K562 (cell line): ENCODE measurements at regions not wholly inside any gene's neighbourhood (a gene's known extent, or its start where the extent isn't known, plus 50 kb on each side); places are given as distances from the start of the nearest gene placed in this dataset.

Experiments
- ATAC-seq: fragments of 200-7000 bp; cut with Tn5 transposase; 3 replicates; pipeline ENCODE4 v1.9.1; 2020; ENCODE audit warnings: moderate library complexity
- BruUV-seq: library from RNA; stranded (reverse); fragments of 400-500 nt; replicated peaks from 2 replicates; lab custom pipeline; 2021; lab: Mats Ljungman, UMichigan
- CTCF ChIA-PET: fragments of 300-600 bp; formaldehyde crosslinking; extraction: SDS; loops from one replicate; lab custom pipeline; 2021; ENCODE audit warnings: low intra/inter-chr PET ratio; lab: Yijun Ruan, JAX
- POLR2A ChIA-PET: fragments of 300-600, 350-650 bp; sonication (Branson Sonifier 250); formaldehyde crosslinking; extraction: SDS; loops from one replicate; lab custom pipeline; 2021; ENCODE audit warnings: antibody characterized with exemption, inconsistent platforms; lab: Yijun Ruan, JAX
- DNase-seq, 4 experiments: peaks; one replicate each; pipeline versions ENCODE4 v3.0.0 to v3.0.0-alpha.2; 2011 to 2018; ENCODE audit warnings: low spot score in 3 of 4, mixed read lengths in 3 of 4; ENCODE audit errors: extremely low read depth in 1 of 4
- FAIRE-seq: peaks from 2 replicates; lab custom pipeline; 2011; peaks lifted over from hg19 to GRCh38; lab: Jason Lieb, UNC
- H2AFZ ChIP-seq: 2 replicates; pipeline ENCODE4 v1.6.0; 2011; ENCODE audit warnings: low read depth, low read length, control low read depth, inconsistent platforms
- H3K27ac ChIP-seq: fragments of 200-600 bp; 3 replicates; pipeline ENCODE4 v1.8.0; 2011; ENCODE audit warnings: low read depth, mild to moderate bottlenecking, control low read depth, inconsistent platforms, low read length, moderate library complexity, mixed read lengths; ENCODE audit errors: extremely low read depth
- H3K27me3 ChIP-seq, 2 experiments: fragments of 300-600 bp in 1 of 2; 2 replicates in 1 of 2; 3 replicates in 1 of 2; pipeline versions ENCODE4 v1.6.0 to v1.8.0; 2011; ENCODE audit warnings: inconsistent platforms in 2 of 2, low read length in 2 of 2, mild to moderate bottlenecking in 1 of 2, mixed read lengths in 1 of 2, moderate library complexity in 1 of 2; ENCODE audit not compliant: control insufficient read depth in 2 of 2, insufficient read depth in 2 of 2
- H3K36me3 ChIP-seq: fragments of 300-600 bp; 3 replicates; pipeline ENCODE4 v1.8.0; 2011; ENCODE audit warnings: mild to moderate bottlenecking, low read length, inconsistent platforms; ENCODE audit not compliant: control insufficient read depth, insufficient read depth
- H3K4me1 ChIP-seq, 2 experiments: fragments of 200-600 bp in 1 of 2; replicated peaks in 1 of 2; 2 replicates in 1 of 2; 3 replicates in 1 of 2; pipeline versions ENCODE4 v1.5.1 to v1.8.0; 2011; ENCODE audit warnings: inconsistent platforms in 2 of 2, low read length in 2 of 2, mild to moderate bottlenecking in 1 of 2, mixed read lengths in 1 of 2, moderate library complexity in 1 of 2; ENCODE audit not compliant: control insufficient read depth in 2 of 2, insufficient read depth in 2 of 2
- H3K4me2 ChIP-seq: 2 replicates; pipeline ENCODE4 v1.6.1; 2011; ENCODE audit warnings: low read length, control low read depth, inconsistent platforms, mixed read lengths; ENCODE audit not compliant: insufficient read depth
- H3K4me3 ChIP-seq: fragments of 200-600 bp; sonication (generic), shearing (Covaris generic); 2 replicates; pipeline ENCODE4 v1.5.1; 2016; ENCODE audit warnings: control low read depth, inconsistent platforms
- H3K79me2 ChIP-seq: fragments of 200-600 bp; 3 replicates; pipeline ENCODE4 v1.8.0; 2011; ENCODE audit warnings: low read length, inconsistent platforms; ENCODE audit not compliant: control insufficient read depth, insufficient read depth
- H3K9ac ChIP-seq, 2 experiments: 2 replicates each; pipeline versions ENCODE4 v1.6.0 to v1.6.1; 2011; ENCODE audit warnings: low read depth in 2 of 2, low read length in 2 of 2, control low read depth in 1 of 2, inconsistent platforms in 1 of 2, mild to moderate bottlenecking in 1 of 2, mixed read lengths in 1 of 2; ENCODE audit not compliant: insufficient read depth in 1 of 2
- H3K9me1 ChIP-seq: one replicate; pipeline ENCODE4 v1.6.0; 2011; ENCODE audit warnings: inconsistent platforms, mild to moderate bottlenecking, low read length, moderate library complexity; ENCODE audit not compliant: control insufficient read depth, insufficient read depth
- H3K9me3 ChIP-seq: replicated peaks from 2 replicates; pipeline ENCODE4 v1.5.1; 2011; ENCODE audit warnings: low read depth, low read length, inconsistent platforms; ENCODE audit not compliant: control insufficient read depth, insufficient read depth
- H4K20me1 ChIP-seq: replicated peaks from 2 replicates; pipeline ENCODE4 v1.6.1; 2011; ENCODE audit warnings: low read length, inconsistent platforms, mixed read lengths; ENCODE audit not compliant: control insufficient read depth, insufficient read depth
- ASH1L ChIP-seq: fragments of 450-650 bp; IDR thresholded peaks from 2 replicates; pipeline ENCODE4 v1.6.1; 2018; ENCODE audit warnings: borderline replicate concordance, mild to moderate bottlenecking, low read depth; ENCODE audit not compliant: partially characterized antibody
- BRCA1 ChIP-seq, 2 experiments: fragments of 450-650 bp in 1 of 2; sonication (generic) in 1 of 2; formaldehyde crosslinking in 1 of 2; IDR thresholded peaks; 2 replicates each; pipeline versions ENCODE4 v1.5.0 to v1.6.1; 2017 to 2020; ENCODE audit warnings: mild to moderate bottlenecking in 1 of 2, missing genetic modification reagents in 1 of 2
- CAMTA2 ChIP-seq: fragments of 250-450 bp; sonication (Bioruptor Pico); conservative IDR thresholded peaks from 2 replicates; pipeline ENCODE4 v1.5.1; 2022
- CBX1 ChIP-seq: sonication (generic); IDR thresholded peaks from 2 replicates; pipeline ENCODE4 v1.6.1; 2016; ENCODE audit warnings: antibody characterized with exemption, low read depth, mild to moderate bottlenecking
- KLF13 ChIP-seq: fragments of 450-650 bp; IDR thresholded peaks from 2 replicates; pipeline ENCODE4 v1.6.1; 2016; ENCODE audit warnings: missing genetic modification characterization, low read depth, mild to moderate bottlenecking, missing compliant biosample characterization, moderate library complexity, borderline replicate concordance
- MECOM ChIP-seq: fragments of 250-450 bp; sonication (Bioruptor Pico); IDR thresholded peaks from 2 replicates; pipeline ENCODE4 v1.8.0; 2022; ENCODE audit warnings: inconsistent platforms
- NCOA6 ChIP-seq: fragments of 450-650 bp; IDR thresholded peaks from 2 replicates; pipeline ENCODE4 v1.6.1; 2017; ENCODE audit warnings: mild to moderate bottlenecking
- NR2C1 ChIP-seq, 2 experiments: fragments of 450-650 bp; IDR thresholded peaks; 2 replicates each; pipeline ENCODE4 v1.6.1; 2017; ENCODE audit warnings: mild to moderate bottlenecking in 2 of 2, antibody characterized with exemption in 1 of 2, inconsistent platforms in 1 of 2, missing compliant biosample characterization in 1 of 2, missing genetic modification characterization in 1 of 2
- PHF21A ChIP-seq: fragments of 450-650 bp; IDR thresholded peaks from 2 replicates; pipeline ENCODE4 v1.6.1; 2017; ENCODE audit warnings: low read depth, borderline replicate concordance
- ZC3H8 ChIP-seq: fragments of 450-650 bp; IDR thresholded peaks from 2 replicates; pipeline ENCODE4 v1.6.1; 2017
- WGBS: fragments of 100-300 bp; shearing (Covaris generic); methylation state at CpG from one replicate; pipeline ENCODE4 v1.1.6; 2016; ENCODE audit warnings: low coverage, mixed read lengths; ENCODE audit not compliant: insufficient coverage; ENCODE audit errors: missing lambda C conversion rate; 5-methylcytosine and 5-hydroxymethylcytosine counted together
- in situ Hi-C: fragments of 300-500 bp; cut with MboI; formaldehyde crosslinking; loops from 4 replicates; pipeline ENCODE4 v1.15.0; 2018; ENCODE audit warnings: inconsistent platforms, mixed read lengths
- intact Hi-C: fragments of 100-400 bp; cut with micrococcal nuclease; formaldehyde crosslinking; loops from 2 replicates; pipeline ENCODE4 v1.14.2; 2022
- TF ChIP-seq, protein P1 (sequence below): fragments of 450-650 bp; IDR thresholded peaks from 2 replicates; pipeline ENCODE4 v1.6.1; 2018; ENCODE audit warnings: mild to moderate bottlenecking, low read depth; ENCODE audit not compliant: partially characterized antibody
- TF ChIP-seq, protein P2 (sequence below): fragments of 450-650 bp; IDR thresholded peaks from 2 replicates; pipeline ENCODE4 v1.6.1; 2016; ENCODE audit warnings: borderline replicate concordance
- TF ChIP-seq, protein P3 (sequence below): fragments of 250-450 bp; sonication (Bioruptor Pico); IDR thresholded peaks from 2 replicates; pipeline ENCODE4 v1.4.0; 2020; ENCODE audit warnings: mild to moderate bottlenecking, moderate library complexity, borderline replicate concordance
- TF ChIP-seq, protein P4 (sequence below): sonication (generic); formaldehyde crosslinking; IDR thresholded peaks from 2 replicates; pipeline ENCODE4 v1.8.1; 2023; ENCODE audit warnings: mild to moderate bottlenecking, missing genetic modification reagents

DNA sequence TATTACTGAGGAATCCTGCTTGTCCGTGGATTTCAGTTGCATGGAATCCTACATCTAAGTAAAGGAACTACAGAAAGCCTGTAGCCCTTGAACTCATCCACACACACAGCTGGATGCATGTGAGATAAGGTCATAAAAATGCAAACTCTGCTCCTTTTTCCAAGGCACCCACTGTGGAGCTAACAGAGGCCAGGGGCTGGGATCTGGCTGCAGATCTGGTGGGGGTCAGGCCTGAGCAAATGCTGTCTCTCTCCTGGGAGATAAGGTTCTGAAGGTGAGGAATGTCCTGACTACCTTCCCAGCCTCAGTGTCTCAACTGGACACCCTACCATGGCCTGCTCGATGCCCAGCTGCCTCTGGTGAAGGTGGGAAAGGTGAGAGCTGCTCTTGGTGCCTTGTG lies 321.5 kb downstream of the LRFN2 start:
- Histone ChIP-seq H3K4me1 (no peaks in the 10 kb centered on the region), H3K79me2 (no peaks in the 10 kb centered on the region), H2AFZ (no peak overlapping the region), H3K9me1 (no peaks in the 10 kb centered on the region), H4K20me1 (no peaks in the 10 kb centered on the region; the same call in 1 of the 2 replicates), H3K4me2 (no peak overlapping the region), H3K4me3 (no peak overlapping the region), H3K9ac (no peak overlapping the region), H3K27ac (no peak overlapping the region), H3K36me3 (no peaks in the 10 kb centered on the region), H3K27me3 (peaks cover 3 to 7% of the 10 kb centered on the region in 2 experiments; a peak in 1 of 5 replicates), H3K9me3 (no peaks in the 10 kb centered on the region)
- POLR2A ChIA-PET = no interaction called here
- in situ Hi-C loops (no loop called here), intact Hi-C loops (no loop called here)
- CTCF ChIA-PET = no interaction called here
- no peak for ATAC-seq
- WGBS = 0% methylated on average over 2 of the region's 2 CpGs
- BruUV-seq = no TSS peak
- no peak for FAIRE-seq
- no peak for DNase-seq
- TF ChIP-seq, protein P1, sequence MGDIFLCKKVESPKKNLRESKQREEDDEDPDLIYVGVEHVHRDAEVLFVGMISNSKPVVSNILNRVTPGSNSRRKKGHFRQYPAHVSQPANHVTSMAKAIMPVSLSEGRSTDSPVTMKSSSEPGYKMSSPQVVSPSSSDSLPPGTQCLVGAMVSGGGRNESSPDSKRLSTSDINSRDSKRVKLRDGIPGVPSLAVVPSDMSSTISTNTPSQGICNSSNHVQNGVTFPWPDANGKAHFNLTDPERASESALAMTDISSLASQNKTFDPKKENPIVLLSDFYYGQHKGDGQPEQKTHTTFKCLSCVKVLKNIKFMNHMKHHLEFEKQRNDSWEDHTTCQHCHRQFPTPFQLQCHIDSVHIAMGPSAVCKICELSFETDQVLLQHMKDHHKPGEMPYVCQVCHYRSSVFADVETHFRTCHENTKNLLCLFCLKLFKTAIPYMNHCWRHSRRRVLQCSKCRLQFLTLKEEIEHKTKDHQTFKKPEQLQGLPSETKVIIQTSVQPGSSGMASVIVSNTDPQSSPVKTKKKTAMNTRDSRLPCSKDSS = no peak
- TF ChIP-seq, protein P2, sequence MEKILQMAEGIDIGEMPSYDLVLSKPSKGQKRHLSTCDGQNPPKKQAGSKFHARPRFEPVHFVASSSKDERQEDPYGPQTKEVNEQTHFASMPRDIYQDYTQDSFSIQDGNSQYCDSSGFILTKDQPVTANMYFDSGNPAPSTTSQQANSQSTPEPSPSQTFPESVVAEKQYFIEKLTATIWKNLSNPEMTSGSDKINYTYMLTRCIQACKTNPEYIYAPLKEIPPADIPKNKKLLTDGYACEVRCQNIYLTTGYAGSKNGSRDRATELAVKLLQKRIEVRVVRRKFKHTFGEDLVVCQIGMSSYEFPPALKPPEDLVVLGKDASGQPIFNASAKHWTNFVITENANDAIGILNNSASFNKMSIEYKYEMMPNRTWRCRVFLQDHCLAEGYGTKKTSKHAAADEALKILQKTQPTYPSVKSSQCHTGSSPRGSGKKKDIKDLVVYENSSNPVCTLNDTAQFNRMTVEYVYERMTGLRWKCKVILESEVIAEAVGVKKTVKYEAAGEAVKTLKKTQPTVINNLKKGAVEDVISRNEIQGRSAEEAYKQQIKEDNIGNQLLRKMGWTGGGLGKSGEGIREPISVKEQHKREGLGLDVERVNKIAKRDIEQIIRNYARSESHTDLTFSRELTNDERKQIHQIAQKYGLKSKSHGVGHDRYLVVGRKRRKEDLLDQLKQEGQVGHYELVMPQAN = no peak
- no peak for TF ChIP-seq NR2C1 (IDR thresholded peaks at IDR 0.05)
- no peak for TF ChIP-seq NR2C1 (tag; IDR thresholded peaks at IDR 0.05)
- no peak for TF ChIP-seq CAMTA2 (CRISPR knock-in tag)
- TF ChIP-seq ZC3H8 = no peak
- TF ChIP-seq PHF21A = no peak
- no peak for TF ChIP-seq BRCA1 (IDR thresholded peaks at IDR 0.05)
- no peak for TF ChIP-seq BRCA1 (CRISPR knock-in tag; IDR thresholded peaks at IDR 0.05)
- no peak for TF ChIP-seq CBX1
- no peak for TF ChIP-seq KLF13 (tag)
- TF ChIP-seq, protein P3, sequence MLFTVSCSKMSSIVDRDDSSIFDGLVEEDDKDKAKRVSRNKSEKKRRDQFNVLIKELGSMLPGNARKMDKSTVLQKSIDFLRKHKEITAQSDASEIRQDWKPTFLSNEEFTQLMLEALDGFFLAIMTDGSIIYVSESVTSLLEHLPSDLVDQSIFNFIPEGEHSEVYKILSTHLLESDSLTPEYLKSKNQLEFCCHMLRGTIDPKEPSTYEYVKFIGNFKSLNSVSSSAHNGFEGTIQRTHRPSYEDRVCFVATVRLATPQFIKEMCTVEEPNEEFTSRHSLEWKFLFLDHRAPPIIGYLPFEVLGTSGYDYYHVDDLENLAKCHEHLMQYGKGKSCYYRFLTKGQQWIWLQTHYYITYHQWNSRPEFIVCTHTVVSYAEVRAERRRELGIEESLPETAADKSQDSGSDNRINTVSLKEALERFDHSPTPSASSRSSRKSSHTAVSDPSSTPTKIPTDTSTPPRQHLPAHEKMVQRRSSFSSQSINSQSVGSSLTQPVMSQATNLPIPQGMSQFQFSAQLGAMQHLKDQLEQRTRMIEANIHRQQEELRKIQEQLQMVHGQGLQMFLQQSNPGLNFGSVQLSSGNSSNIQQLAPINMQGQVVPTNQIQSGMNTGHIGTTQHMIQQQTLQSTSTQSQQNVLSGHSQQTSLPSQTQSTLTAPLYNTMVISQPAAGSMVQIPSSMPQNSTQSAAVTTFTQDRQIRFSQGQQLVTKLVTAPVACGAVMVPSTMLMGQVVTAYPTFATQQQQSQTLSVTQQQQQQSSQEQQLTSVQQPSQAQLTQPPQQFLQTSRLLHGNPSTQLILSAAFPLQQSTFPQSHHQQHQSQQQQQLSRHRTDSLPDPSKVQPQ = no peak
- TF ChIP-seq MECOM = no peak
- no peak for TF ChIP-seq NCOA6
- TF ChIP-seq, protein P4, sequence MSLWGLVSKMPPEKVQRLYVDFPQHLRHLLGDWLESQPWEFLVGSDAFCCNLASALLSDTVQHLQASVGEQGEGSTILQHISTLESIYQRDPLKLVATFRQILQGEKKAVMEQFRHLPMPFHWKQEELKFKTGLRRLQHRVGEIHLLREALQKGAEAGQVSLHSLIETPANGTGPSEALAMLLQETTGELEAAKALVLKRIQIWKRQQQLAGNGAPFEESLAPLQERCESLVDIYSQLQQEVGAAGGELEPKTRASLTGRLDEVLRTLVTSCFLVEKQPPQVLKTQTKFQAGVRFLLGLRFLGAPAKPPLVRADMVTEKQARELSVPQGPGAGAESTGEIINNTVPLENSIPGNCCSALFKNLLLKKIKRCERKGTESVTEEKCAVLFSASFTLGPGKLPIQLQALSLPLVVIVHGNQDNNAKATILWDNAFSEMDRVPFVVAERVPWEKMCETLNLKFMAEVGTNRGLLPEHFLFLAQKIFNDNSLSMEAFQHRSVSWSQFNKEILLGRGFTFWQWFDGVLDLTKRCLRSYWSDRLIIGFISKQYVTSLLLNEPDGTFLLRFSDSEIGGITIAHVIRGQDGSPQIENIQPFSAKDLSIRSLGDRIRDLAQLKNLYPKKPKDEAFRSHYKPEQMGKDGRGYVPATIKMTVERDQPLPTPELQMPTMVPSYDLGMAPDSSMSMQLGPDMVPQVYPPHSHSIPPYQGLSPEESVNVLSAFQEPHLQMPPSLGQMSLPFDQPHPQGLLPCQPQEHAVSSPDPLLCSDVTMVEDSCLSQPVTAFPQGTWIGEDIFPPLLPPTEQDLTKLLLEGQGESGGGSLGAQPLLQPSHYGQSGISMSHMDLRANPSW (CRISPR knock-in tag) = no peak
- TF ChIP-seq ASH1L = no peak
